ENCODE measurements at regions not wholly inside any gene's neighbourhood (a gene's known extent, or its start where the extent isn't known, plus 50 kb on each side); places are given as distances from the start of the nearest gene placed in this dataset.

DNA sequence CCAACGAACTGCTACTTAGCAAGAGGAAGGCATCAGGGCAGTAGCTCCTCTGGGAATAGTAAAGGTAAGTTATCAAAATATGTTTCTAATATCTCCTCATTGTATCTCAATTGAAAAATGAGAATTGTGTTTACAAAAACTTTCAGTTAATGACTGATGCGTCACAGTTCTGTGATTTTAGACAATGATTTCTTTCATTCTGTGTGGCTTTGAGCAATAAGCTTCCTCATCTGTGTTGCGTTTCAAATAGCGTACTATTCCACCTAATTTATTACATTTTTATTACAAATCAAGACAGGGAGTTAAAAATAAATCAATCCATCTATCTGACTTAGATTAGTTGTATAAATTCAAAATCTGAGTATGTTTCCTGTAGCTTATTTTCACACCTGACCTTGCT, 145.0 kb downstream of the CAAP1 start:
- 76 to 80% methylated on average over 4 of the region's 4 CpGs for WGBS, 2 donors
- H3K36me3 ChIP-seq (ENCODE audit: control insufficient read depth in 1 of 2, insufficient read depth in 2 of 2, low read length in 1 of 2): no peaks in the 10 kb centered on the region
- ATAC-seq (ENCODE audit: low FRiP score): no peak
- H3K9me3 ChIP-seq (ENCODE audit: control insufficient read depth, low read length): no peaks in the 10 kb centered on the region
- no peak overlapping the region for H3K4me3 ChIP-seq (ENCODE audit: low read length in 2 of 2)
- no peaks in the 10 kb centered on the region for H3K4me1 ChIP-seq (ENCODE audit: control insufficient read depth in 1 of 2, insufficient read depth in 2 of 2, low read length in 2 of 2)
- DNase-seq: no peak
- no peaks in the 10 kb centered on the region for H3K27me3 ChIP-seq (ENCODE audit: control insufficient read depth in 1 of 2, insufficient read depth in 2 of 2, low read length in 1 of 2)
- intact Hi-C loops (cut with DNase I): loop anchor here (5.0 kb wide), 2 partner anchors 225 to 230 kb away; no protein-coding TSS in a partner anchor
- no peak overlapping the region for H3K27ac ChIP-seq (ENCODE audit: low read depth in 1 of 2, low read length in 2 of 2)

DNA sequence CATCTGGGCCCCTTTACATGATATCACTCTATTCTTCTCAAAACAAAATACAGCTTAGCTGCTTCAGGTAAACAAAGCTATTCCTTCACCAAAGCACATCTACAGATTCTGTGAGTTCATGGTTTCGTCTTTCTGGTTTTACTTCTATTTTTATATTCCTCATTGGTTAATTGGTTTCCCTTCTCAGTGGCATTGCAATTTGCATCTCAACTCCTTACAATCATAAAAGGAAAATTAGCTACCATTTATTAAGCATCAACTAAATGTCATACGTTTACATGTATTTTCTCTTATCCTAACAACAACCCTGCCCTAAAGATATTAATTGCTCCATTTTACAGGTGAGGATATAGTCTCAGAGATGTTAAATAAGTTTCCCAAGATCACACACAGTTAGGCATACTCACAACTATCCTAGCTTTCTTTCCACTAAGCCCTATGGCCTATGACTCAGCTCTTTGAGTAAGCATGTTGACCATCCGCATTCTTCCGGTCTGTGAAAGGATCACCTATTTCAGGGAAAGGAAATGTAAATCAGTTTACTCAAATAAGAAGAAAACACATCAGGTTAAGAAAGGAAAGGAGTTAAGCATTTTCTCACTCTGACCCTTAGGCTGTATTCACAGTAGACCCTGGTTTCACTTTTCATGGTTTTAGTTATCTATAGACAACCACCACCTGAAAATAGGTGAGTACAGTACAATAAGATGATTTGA, 146.1 kb downstream of the CAAP1 start:
- no peak overlapping the region for H3K27ac ChIP-seq (ENCODE audit: low read depth in 1 of 2, low read length in 2 of 2)
- H3K4me1 ChIP-seq (ENCODE audit: control insufficient read depth in 1 of 2, insufficient read depth in 2 of 2, low read length in 2 of 2): no peaks in the 10 kb centered on the region
- ATAC-seq (ENCODE audit: low FRiP score) (no peak), DNase-seq (no peak)
- H3K27me3 ChIP-seq (ENCODE audit: control insufficient read depth in 1 of 2, insufficient read depth in 2 of 2, low read length in 1 of 2): no peaks in the 10 kb centered on the region
- intact Hi-C loops (cut with DNase I): loop anchor here (5.0 kb wide), 2 partner anchors 226 to 231 kb away; no protein-coding TSS in a partner anchor
- WGBS, 2 donors: 82 to 86% methylated on average over 4 of the region's 4 CpGs
- H3K9me3 ChIP-seq (ENCODE audit: control insufficient read depth, low read length): no peaks in the 10 kb centered on the region
- H3K36me3 ChIP-seq (ENCODE audit: control insufficient read depth in 1 of 2, insufficient read depth in 2 of 2, low read length in 1 of 2): no peaks in the 10 kb centered on the region
- H3K4me3 ChIP-seq (ENCODE audit: low read length in 2 of 2): no peak overlapping the region

DNA sequence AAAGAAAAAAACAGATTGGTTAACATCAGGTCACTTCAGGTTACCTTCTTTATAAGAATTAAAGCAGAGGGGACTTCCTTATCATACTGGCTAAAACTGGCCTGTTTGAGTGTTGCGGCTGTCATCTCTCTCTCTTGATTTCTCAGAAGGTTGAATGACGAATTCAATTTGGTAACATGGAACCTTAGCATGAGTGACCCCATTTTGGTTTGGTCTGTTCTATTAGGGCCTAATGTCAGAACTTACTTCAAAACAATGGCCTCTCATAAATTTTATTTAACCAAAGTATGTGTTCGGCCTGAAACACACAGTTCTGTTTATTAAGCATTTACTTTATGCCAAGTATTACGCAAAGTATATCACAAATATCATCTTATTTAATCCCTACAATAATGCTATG, 147.5 kb downstream of the CAAP1 start:
- WGBS, 2 donors: 91 to 96% methylated on average over 4 of the region's 4 CpGs
- intact Hi-C loops (cut with DNase I): loop anchor here (5.0 kb wide), 2 partner anchors 227 to 232 kb away; no protein-coding TSS in a partner anchor

GRCh38 chr9:26744191-26744965, 148.2 kb downstream of the CAAP1 start:
- WGBS, 2 donors: 31 to 32% methylated on average over 2 of the region's 2 CpGs
- DNase-seq (no peak), ATAC-seq (ENCODE audit: low FRiP score) (no peak)
- H3K27ac ChIP-seq (ENCODE audit: low read depth in 1 of 2, low read length in 2 of 2): no peak overlapping the region
- intact Hi-C loops (cut with DNase I): no loop called here
- H3K4me1 ChIP-seq (ENCODE audit: control insufficient read depth in 1 of 2, insufficient read depth in 2 of 2, low read length in 2 of 2): no peaks in the 10 kb centered on the region
- H3K27me3 ChIP-seq (ENCODE audit: control insufficient read depth in 1 of 2, insufficient read depth in 2 of 2, low read length in 1 of 2): no peaks in the 10 kb centered on the region
- no peak overlapping the region for H3K4me3 ChIP-seq (ENCODE audit: low read length in 2 of 2)
- no peaks in the 10 kb centered on the region for H3K36me3 ChIP-seq (ENCODE audit: control insufficient read depth in 1 of 2, insufficient read depth in 2 of 2, low read length in 1 of 2)
- H3K9me3 ChIP-seq (ENCODE audit: control insufficient read depth, low read length): no peaks in the 10 kb centered on the region

More for the DNA sequence above, 147.5 kb downstream of the CAAP1 start:
- DNase-seq: no peak
- Histone ChIP-seq H3K27me3 (ENCODE audit: control insufficient read depth in 1 of 2, insufficient read depth in 2 of 2, low read length in 1 of 2) (no peaks in the 10 kb centered on the region), H3K4me1 (ENCODE audit: control insufficient read depth in 1 of 2, insufficient read depth in 2 of 2, low read length in 2 of 2) (no peaks in the 10 kb centered on the region), H3K27ac (ENCODE audit: low read depth in 1 of 2, low read length in 2 of 2) (no peak overlapping the region), H3K9me3 (ENCODE audit: control insufficient read depth, low read length) (no peaks in the 10 kb centered on the region), H3K36me3 (ENCODE audit: control insufficient read depth in 1 of 2, insufficient read depth in 2 of 2, low read length in 1 of 2) (no peaks in the 10 kb centered on the region), H3K4me3 (ENCODE audit: low read length in 2 of 2) (no peak overlapping the region)
- ATAC-seq (ENCODE audit: low FRiP score): no peak

DNA sequence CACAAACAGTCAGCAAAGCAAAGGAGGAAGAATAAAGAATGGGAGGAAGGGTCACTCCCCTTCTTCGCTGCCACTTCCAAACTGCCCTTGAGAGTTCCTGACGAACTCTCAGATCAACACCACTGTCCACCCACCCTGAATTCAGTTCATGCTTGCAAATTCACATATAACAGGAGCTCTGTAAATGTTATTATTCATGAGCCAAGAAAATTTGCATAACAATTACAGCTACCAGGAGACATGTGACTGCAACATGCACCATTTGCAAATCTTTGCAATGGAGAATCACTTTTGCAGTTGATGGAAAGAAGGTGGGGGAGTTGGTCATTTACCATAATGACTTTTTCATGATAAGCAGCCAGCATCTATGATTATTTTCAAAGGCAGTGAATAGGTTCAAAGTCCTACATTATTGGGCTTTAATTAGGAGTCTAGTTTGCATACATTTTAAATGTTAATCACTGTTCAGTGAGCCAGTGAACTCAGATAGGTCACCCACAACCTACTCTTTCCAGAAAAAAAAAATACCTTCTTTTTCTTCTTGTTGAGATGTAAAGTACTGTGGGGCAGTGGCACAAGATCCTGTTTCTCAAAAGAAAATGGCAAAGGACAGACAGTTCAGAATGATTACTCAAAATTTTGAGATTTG, 149.7 kb downstream of the CAAP1 start:
- ATAC-seq (ENCODE audit: low FRiP score) (no peak), DNase-seq (no peak)
- 9 to 24% methylated on average over 2 of the region's 2 CpGs for WGBS, 2 donors
- no peaks in the 10 kb centered on the region for H3K36me3 ChIP-seq (ENCODE audit: control insufficient read depth in 1 of 2, insufficient read depth in 2 of 2, low read length in 1 of 2)
- no peaks in the 10 kb centered on the region for H3K9me3 ChIP-seq (ENCODE audit: control insufficient read depth, low read length)
- no peaks in the 10 kb centered on the region for H3K4me1 ChIP-seq (ENCODE audit: control insufficient read depth in 1 of 2, insufficient read depth in 2 of 2, low read length in 2 of 2)
- intact Hi-C loops (cut with DNase I): no loop called here
- no peaks in the 10 kb centered on the region for H3K27me3 ChIP-seq (ENCODE audit: control insufficient read depth in 1 of 2, insufficient read depth in 2 of 2, low read length in 1 of 2)
- no peak overlapping the region for H3K4me3 ChIP-seq (ENCODE audit: low read length in 2 of 2)
- no peak overlapping the region for H3K27ac ChIP-seq (ENCODE audit: low read depth in 1 of 2, low read length in 2 of 2)

GRCh38 chr9:26735160-26735559, 157.4 kb downstream of the CAAP1 start:
- Histone ChIP-seq H3K4me1 (ENCODE audit: control insufficient read depth in 1 of 2, insufficient read depth in 2 of 2, low read length in 2 of 2) (no peaks in the 10 kb centered on the region), H3K4me3 (ENCODE audit: low read length in 2 of 2) (no peak overlapping the region), H3K9me3 (ENCODE audit: control insufficient read depth, low read length) (peaks cover 3% of the 10 kb centered on the region), H3K36me3 (ENCODE audit: control insufficient read depth in 1 of 2, insufficient read depth in 2 of 2, low read length in 1 of 2) (no peaks in the 10 kb centered on the region), H3K27ac (ENCODE audit: low read depth in 1 of 2, low read length in 2 of 2) (no peak overlapping the region), H3K27me3 (ENCODE audit: control insufficient read depth in 1 of 2, insufficient read depth in 2 of 2, low read length in 1 of 2) (no peaks in the 10 kb centered on the region)
- no peak for DNase-seq
- 88 to 93% methylated on average over 4 of the region's 4 CpGs for WGBS, 2 donors
- intact Hi-C loops (cut with DNase I): no loop called here
- ATAC-seq (ENCODE audit: low FRiP score): no peak

DNA sequence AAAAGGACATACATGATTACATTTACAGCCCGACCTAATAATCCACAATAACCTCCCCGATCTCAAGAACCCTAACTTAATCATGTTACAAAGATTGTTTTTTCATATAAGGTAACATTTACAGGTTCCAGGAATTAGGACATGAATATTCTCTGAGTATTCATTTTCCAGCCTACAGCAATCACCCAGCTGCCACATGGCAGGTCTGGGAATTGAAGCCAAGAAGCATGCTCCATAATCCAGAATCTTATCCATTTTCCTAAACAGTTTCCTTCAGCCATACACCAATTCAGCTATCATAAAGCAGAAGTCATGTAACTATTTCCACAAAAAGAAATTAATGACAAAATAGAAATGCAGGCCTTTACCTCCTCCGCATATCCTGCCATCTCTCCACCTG, 163.4 kb downstream of the CAAP1 start:
- 83 to 88% methylated on average over 3 of the region's 3 CpGs for WGBS, 2 donors
- DNase-seq (no peak), ATAC-seq (ENCODE audit: low FRiP score) (no peak)
- Histone ChIP-seq H3K4me1 (ENCODE audit: control insufficient read depth in 1 of 2, insufficient read depth in 2 of 2, low read length in 2 of 2) (no peaks in the 10 kb centered on the region), H3K27ac (ENCODE audit: low read depth in 1 of 2, low read length in 2 of 2) (no peak overlapping the region), H3K9me3 (ENCODE audit: control insufficient read depth, low read length) (no peaks in the 10 kb centered on the region), H3K36me3 (ENCODE audit: control insufficient read depth in 1 of 2, insufficient read depth in 2 of 2, low read length in 1 of 2) (no peaks in the 10 kb centered on the region), H3K4me3 (ENCODE audit: low read length in 2 of 2) (no peak overlapping the region), H3K27me3 (ENCODE audit: control insufficient read depth in 1 of 2, insufficient read depth in 2 of 2, low read length in 1 of 2) (no peaks in the 10 kb centered on the region)
- intact Hi-C loops (cut with DNase I): no loop called here

DNA sequence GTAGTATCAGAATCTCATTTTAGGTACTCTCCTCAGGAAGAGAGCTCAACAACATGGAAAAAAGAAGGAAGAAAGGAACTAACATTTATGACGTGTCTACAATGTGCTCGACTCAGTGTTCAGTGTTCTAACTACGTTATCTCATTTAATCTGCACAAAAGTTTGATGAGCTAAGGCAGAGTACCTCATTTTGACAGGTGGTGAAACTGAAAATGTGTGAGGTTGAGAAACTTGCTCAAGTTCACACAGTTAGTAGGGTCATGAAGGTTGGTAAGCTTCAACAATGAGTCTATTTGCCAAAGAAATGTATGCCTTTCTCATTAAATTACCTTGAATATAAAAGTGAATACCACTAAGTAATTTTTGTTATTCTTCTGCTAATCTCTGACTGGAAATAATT, 165.1 kb downstream of the CAAP1 start:
- intact Hi-C loops (cut with DNase I): no loop called here
- Histone ChIP-seq H3K4me3 (ENCODE audit: low read length in 2 of 2) (no peak overlapping the region), H3K36me3 (ENCODE audit: control insufficient read depth in 1 of 2, insufficient read depth in 2 of 2, low read length in 1 of 2) (no peaks in the 10 kb centered on the region), H3K27me3 (ENCODE audit: control insufficient read depth in 1 of 2, insufficient read depth in 2 of 2, low read length in 1 of 2) (no peaks in the 10 kb centered on the region), H3K27ac (ENCODE audit: low read depth in 1 of 2, low read length in 2 of 2) (no peak overlapping the region), H3K4me1 (ENCODE audit: control insufficient read depth in 1 of 2, insufficient read depth in 2 of 2, low read length in 2 of 2) (no peaks in the 10 kb centered on the region), H3K9me3 (ENCODE audit: control insufficient read depth, low read length) (no peaks in the 10 kb centered on the region)
- no peak for ATAC-seq (ENCODE audit: low FRiP score)
- WGBS, 2 donors: 63 to 70% methylated on average over 3 of the region's 3 CpGs
- no peak for DNase-seq

Measured in aorta (tissue), 5 donors.